Neural progenitor cell (in vitro differentiated cells): ENCODE measurements at regions not wholly inside any gene's neighbourhood (a gene's known extent, or its start where the extent isn't known, plus 50 kb on each side); places are given as distances from the start of the nearest gene placed in this dataset.

Source experiments
- DNase-seq: peaks from one replicate; pipeline ENCODE4 v3.0.0-alpha.2; 2016; ENCODE audit warnings: low spot score
- H2AFZ ChIP-seq: fragments of 200-600 bp; sonication (generic); replicated peaks from 2 replicates; pipeline ENCODE4 v1.6.1; 2016; ENCODE audit warnings: antibody characterized with exemption
- H3F3A ChIP-seq: fragments of 200-600 bp; sonication (generic); 2 replicates; pipeline ENCODE4 v1.6.1; 2016; ENCODE audit warnings: antibody characterized with exemption, low read depth
- H3K27ac ChIP-seq: fragments of 200-600 bp; sonication (generic); 2 replicates; pipeline ENCODE4 v1.5.1; 2016; ENCODE audit warnings: mild to moderate bottlenecking
- H3K27me3 ChIP-seq: fragments of 200-600 bp; sonication (generic); 2 replicates; pipeline ENCODE4 v1.6.1; 2016; ENCODE audit warnings: mild to moderate bottlenecking, moderate library complexity
- H3K36me3 ChIP-seq: fragments of 200-600 bp; sonication (generic); 2 replicates; pipeline ENCODE4 v1.5.1; 2016
- H3K4me1 ChIP-seq: fragments of 200-600 bp; sonication (generic); 2 replicates; pipeline ENCODE4 v1.6.1; 2016; ENCODE audit warnings: mixed run types
- H3K4me2 ChIP-seq: fragments of 200-600 bp; sonication (generic); 2 replicates; pipeline ENCODE4 v1.6.1; 2016
- H3K4me3 ChIP-seq: fragments of 200-600 bp; sonication (generic); 2 replicates; pipeline ENCODE4 v1.5.1; 2016
- H3K79me2 ChIP-seq: fragments of 200-600 bp; sonication (generic); 2 replicates; pipeline ENCODE4 v1.6.1; 2016; ENCODE audit warnings: low read depth
- H3K9ac ChIP-seq: fragments of 200-600 bp; sonication (generic); 2 replicates; pipeline ENCODE4 v1.6.1; 2016
- H3K9me3 ChIP-seq: fragments of 200-600 bp; sonication (generic); 2 replicates; pipeline ENCODE4 v1.5.1; 2016; ENCODE audit warnings: low read depth
- H4K20me1 ChIP-seq: fragments of 200-600 bp; sonication (generic); 2 replicates; pipeline ENCODE4 v1.6.1; 2016; ENCODE audit warnings: low read depth
- H3K27ac Mint-ChIP-seq: 3 replicates; pipeline ENCODE4 v1.8.0; 2021; ENCODE audit warnings: mixed read lengths
- H3K27me3 Mint-ChIP-seq: 2 replicates; pipeline ENCODE4 v1.8.0; 2022; ENCODE audit warnings: low read depth, mild to moderate bottlenecking, inconsistent platforms, moderate library complexity, mixed read lengths; ENCODE audit not compliant: insufficient read depth
- H3K36me3 Mint-ChIP-seq: 3 replicates; pipeline ENCODE4 v1.8.0; 2021; ENCODE audit warnings: mixed read lengths
- H3K4me1 Mint-ChIP-seq: 3 replicates; pipeline ENCODE4 v1.8.0; 2021; ENCODE audit warnings: mixed read lengths
- H3K4me3 Mint-ChIP-seq: 3 replicates; pipeline ENCODE4 v1.8.0; 2021; ENCODE audit warnings: mild to moderate bottlenecking, moderate library complexity, mixed read lengths
- H3K9me3 Mint-ChIP-seq: 3 replicates; pipeline ENCODE4 v1.8.0; 2020; ENCODE audit warnings: mixed read lengths
- EZH2 ChIP-seq: fragments of 200-600 bp; sonication (generic); IDR thresholded peaks from 2 replicates; pipeline ENCODE4 v1.6.1; 2017; ENCODE audit warnings: antibody characterized with exemption, mild to moderate bottlenecking, moderate library complexity
- EZH2phosphoT487 ChIP-seq: fragments of 200-600 bp; sonication (generic); IDR thresholded peaks from 2 replicates; pipeline ENCODE4 v1.6.1; 2017; ENCODE audit warnings: antibody characterized with exemption
- TF ChIP-seq, protein P1 (sequence below): fragments of 200-600 bp; sonication (generic); IDR thresholded peaks from 2 replicates; pipeline ENCODE4 v1.5.1; 2017; ENCODE audit warnings: antibody characterized with exemption, mild to moderate bottlenecking

DNA sequence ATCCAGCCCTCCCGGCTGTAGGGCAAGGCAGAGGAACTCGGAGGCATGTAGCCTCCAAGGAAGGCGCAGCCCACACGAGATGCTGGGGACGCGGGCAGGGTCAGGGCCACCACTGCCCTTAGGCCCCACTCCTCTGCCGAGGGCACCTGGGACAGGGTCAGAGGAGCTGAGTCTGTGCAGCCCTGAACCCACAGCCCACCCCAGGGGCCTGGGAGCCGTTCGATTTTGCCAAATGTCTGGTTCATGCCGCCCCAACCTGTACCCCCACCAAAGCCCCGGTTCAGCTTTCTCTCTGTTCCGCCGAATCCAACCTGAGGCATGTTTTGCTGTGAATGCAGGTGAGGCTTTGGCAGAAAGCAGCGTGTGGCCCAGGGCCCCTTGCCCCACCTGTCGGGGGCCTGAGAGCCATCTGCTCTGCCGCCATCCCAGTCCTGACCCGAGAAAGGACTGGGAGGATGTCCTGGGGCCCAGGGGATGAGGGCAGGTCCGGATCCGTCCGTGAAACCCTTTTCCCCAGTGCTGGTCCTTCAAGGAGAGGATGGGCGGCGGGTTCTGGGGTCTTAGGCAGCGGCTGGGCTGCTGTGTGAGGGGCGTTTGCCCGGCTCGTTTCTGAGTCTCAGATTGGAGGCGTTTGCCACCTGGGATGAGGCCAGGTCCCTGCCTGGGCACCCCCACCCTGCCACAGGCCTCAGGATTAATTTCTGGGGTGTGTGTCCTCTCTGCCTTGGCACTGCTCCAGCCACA is 79.3 kb upstream of the GATA5 start:
- Histone ChIP-seq H3K79me2 (no peaks in the 10 kb centered on the region), H3K4me3 (no peak overlapping the region), H3K9ac (no peak overlapping the region), H4K20me1 (peaks cover 4% of the 10 kb centered on the region), H3K36me3 (no peaks in the 10 kb centered on the region), H3K27me3 (peaks cover 43% of the 10 kb centered on the region), H2AFZ (no peak overlapping the region), H3K9me3 (no peaks in the 10 kb centered on the region), H3K27ac (no peak overlapping the region), H3F3A (no peaks in the 10 kb centered on the region), H3K4me2 (no peak overlapping the region), H3K4me1 (peaks cover 16% of the 10 kb centered on the region)
- H3K4me1 Mint-ChIP-seq: peaks cover 40% of the 10 kb centered on the region
- H3K27ac Mint-ChIP-seq: peak overlapping the region; percentile 26
- H3K36me3 Mint-ChIP-seq: no peaks in the 10 kb centered on the region
- H3K27me3 Mint-ChIP-seq: peaks cover 26% of the 10 kb centered on the region
- TF ChIP-seq, protein P1, sequence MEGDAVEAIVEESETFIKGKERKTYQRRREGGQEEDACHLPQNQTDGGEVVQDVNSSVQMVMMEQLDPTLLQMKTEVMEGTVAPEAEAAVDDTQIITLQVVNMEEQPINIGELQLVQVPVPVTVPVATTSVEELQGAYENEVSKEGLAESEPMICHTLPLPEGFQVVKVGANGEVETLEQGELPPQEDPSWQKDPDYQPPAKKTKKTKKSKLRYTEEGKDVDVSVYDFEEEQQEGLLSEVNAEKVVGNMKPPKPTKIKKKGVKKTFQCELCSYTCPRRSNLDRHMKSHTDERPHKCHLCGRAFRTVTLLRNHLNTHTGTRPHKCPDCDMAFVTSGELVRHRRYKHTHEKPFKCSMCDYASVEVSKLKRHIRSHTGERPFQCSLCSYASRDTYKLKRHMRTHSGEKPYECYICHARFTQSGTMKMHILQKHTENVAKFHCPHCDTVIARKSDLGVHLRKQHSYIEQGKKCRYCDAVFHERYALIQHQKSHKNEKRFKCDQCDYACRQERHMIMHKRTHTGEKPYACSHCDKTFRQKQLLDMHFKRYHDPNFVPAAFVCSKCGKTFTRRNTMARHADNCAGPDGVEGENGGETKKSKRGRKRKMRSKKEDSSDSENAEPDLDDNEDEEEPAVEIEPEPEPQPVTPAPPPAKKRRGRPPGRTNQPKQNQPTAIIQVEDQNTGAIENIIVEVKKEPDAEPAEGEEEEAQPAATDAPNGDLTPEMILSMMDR: no peak
- no peak for TF ChIP-seq EZH2
- TF ChIP-seq EZH2phosphoT487: no peak
- no peak overlapping the region for H3K4me3 Mint-ChIP-seq
- no peaks in the 10 kb centered on the region for H3K9me3 Mint-ChIP-seq
- no peak for DNase-seq

DNA sequence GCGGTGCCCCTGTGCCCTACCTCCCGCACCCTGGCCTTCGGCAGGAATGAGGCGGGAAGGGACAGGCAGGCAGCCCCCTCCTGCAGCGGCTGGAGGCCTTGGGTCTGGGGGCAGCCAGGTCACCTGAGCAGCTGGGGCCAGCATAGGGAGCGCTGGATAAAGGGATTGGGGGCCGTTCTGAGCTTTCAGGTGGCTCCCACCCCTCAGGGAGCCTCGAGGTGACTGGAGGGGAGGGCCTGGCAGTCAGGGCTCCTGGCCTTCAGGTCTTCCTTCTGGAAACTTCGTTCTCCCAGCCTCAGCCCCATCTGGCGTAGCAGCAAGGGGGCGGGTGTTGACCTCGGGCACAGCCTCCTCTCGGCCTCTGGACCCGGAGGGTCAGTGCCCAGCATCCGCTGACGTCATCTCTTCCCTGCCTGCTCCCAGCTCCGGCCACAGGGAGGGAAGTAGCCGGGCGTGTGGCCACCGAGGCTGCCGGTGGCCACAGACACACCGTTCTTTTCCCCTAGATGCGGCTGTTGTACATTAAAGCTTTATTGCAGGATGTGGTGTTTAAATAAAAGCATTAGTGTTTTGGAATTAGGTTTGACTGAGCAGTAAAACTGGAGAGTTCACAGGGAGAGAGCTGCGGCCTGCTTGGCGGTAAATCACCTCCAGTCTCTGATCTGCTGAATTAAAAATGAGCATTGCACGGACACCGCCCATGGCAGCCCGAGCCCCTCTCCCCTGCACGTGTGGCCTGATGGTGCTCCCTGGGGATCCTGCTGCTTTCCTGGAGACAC is 80.0 kb upstream of the GATA5 start:
- no peak for DNase-seq
- H3K4me3 ChIP-seq: no peak overlapping the region
- H3K36me3 Mint-ChIP-seq: no peaks in the 10 kb centered on the region
- no peak overlapping the region for H3K27ac ChIP-seq
- no peaks in the 10 kb centered on the region for H3K36me3 ChIP-seq
- no peaks in the 10 kb centered on the region for H3F3A ChIP-seq
- H3K9me3 ChIP-seq: no peaks in the 10 kb centered on the region
- peaks cover 8% of the 10 kb centered on the region for H3K4me1 ChIP-seq
- H3K4me1 Mint-ChIP-seq: peaks cover 36% of the 10 kb centered on the region
- H3K27me3 ChIP-seq: peaks cover 36% of the 10 kb centered on the region
- no peaks in the 10 kb centered on the region for H3K9me3 Mint-ChIP-seq
- H3K79me2 ChIP-seq: no peaks in the 10 kb centered on the region
- no peak for TF ChIP-seq EZH2phosphoT487
- H3K4me2 ChIP-seq: no peak overlapping the region
- H4K20me1 ChIP-seq: peaks cover 4% of the 10 kb centered on the region
- H3K9ac ChIP-seq: no peak overlapping the region
- H3K4me3 Mint-ChIP-seq: peak overlapping the region; percentile 35
- peak overlapping the region; percentile 92 for H3K27ac Mint-ChIP-seq
- H2AFZ ChIP-seq: no peak overlapping the region
- peaks cover 23% of the 10 kb centered on the region for H3K27me3 Mint-ChIP-seq

DNA sequence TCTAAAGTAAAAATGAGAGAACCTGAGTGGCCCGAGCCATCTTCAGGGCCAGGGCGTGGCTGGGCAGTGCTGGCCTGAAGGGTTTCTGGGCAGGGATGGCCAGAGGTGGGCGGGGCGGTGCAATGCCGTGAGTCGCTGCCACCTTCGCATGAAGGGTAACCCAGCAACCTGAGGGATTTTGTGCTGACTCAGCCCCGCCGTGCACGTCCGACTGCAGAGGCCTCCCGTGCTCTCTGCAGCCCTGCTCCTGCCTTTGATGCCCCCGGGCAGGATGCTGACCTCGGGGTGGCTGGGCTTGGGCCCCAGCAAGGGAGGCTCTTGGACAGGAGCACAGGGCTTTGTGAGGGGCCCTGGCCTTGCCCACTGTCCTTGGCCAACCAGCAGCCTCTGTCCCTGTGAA is 81.7 kb upstream of the GATA5 start:
- no peak overlapping the region for H3K27ac Mint-ChIP-seq

More for the DNA sequence above, 81.7 kb upstream of the GATA5 start:
- H3K4me3 ChIP-seq: no peak overlapping the region
- peak overlapping the region; percentile 30 for H3K4me3 Mint-ChIP-seq
- H3K4me2 ChIP-seq: no peak overlapping the region
- no peaks in the 10 kb centered on the region for H3K79me2 ChIP-seq
- no peak overlapping the region for H2AFZ ChIP-seq
- no peak overlapping the region for H3K9ac ChIP-seq
- H3K27me3 ChIP-seq: peaks cover 19% of the 10 kb centered on the region
- peaks cover 20% of the 10 kb centered on the region for H3K27me3 Mint-ChIP-seq
- DNase-seq: no peak
- no peaks in the 10 kb centered on the region for H3K9me3 Mint-ChIP-seq
- H3K4me1 ChIP-seq: peaks cover 3% of the 10 kb centered on the region
- peaks cover 37% of the 10 kb centered on the region for H3K4me1 Mint-ChIP-seq
- H3K9me3 ChIP-seq: no peaks in the 10 kb centered on the region
- no peaks in the 10 kb centered on the region for H3K36me3 ChIP-seq
- TF ChIP-seq EZH2 (no peak), EZH2phosphoT487 (no peak)
- TF ChIP-seq, protein P1: no peak
- no peaks in the 10 kb centered on the region for H3F3A ChIP-seq
- no peaks in the 10 kb centered on the region for H3K36me3 Mint-ChIP-seq
- H4K20me1 ChIP-seq: no peaks in the 10 kb centered on the region
- no peak overlapping the region for H3K27ac ChIP-seq
